ENCODE measurements at regions not wholly inside any gene's neighbourhood (a gene's known extent, or its start where the extent isn't known, plus 50 kb on each side); places are given as distances from the start of the nearest gene placed in this dataset.
"Not testable (repeated sequence)": the region's sequence is repeated elsewhere in the genome, so short reads cannot be mapped to it uniquely, and the experiment has no call there.

DNA sequence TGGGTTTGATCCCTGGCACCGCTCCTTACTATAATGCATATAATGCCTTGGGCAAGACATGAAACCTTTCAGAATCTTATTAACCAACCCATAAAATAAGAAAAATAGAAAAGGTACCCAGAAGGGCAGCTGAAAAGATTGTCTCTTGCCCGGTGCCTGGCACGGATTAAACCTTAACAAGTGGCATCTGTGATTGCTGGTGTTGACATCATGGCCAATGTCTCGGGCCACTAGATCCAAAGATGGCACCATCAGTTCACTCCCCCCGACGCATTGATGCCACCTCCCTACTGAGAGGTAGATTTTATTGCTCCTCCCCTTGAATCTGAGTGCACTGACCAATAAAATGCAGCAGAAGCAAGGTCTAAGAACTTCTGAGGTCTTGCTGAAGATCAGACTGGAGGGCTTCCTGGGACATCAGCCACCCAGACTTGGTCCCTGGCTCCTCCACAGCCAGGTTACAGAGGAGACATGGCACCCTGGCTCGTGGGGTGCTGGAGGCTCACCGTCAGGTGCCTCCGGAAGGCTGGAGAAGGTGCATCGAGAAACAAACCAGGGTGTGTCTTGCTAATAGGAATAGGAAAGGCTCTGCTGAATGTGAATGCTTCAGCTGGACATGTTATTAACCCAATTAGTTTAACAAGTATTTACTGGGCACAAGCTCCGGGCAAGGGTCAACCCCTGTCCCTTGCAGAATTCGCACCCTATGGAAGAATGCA lies 80.0 kb upstream of the COL5A1 start:
- DNase-seq = no peak

DNA sequence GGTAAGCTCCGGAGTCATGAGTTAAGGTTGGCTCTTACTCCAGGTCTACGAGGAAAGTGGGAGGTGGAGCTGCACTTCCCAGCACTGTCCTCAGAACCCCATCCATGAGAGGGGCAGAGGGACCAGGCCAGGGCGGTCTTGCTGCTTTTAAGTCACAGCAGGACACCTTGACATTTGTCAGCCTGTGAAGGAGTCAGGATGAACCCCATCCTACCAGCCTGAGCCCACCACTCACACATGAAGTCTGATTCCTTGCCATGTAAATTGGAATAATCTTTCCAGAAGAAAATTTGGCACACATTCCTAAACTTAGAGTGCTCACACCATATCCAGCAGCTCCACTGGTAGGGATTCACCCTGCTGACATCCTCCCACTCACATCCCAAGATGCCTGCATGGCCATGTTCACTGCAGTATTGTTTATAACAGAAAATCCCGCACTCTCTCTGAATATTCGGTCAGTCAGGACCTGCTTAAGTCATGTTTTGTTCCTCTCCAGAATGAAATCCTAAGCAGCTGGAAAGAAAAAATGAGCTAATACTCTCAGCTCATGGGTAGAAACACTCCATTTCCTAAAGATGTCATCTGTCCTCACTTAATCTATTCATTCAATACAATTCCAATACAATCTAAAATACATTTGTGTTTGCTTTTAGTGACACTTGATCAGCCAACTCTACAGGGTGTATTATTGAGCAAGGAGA lies 79.3 kb upstream of the COL5A1 start:
- no peak for DNase-seq

DNA sequence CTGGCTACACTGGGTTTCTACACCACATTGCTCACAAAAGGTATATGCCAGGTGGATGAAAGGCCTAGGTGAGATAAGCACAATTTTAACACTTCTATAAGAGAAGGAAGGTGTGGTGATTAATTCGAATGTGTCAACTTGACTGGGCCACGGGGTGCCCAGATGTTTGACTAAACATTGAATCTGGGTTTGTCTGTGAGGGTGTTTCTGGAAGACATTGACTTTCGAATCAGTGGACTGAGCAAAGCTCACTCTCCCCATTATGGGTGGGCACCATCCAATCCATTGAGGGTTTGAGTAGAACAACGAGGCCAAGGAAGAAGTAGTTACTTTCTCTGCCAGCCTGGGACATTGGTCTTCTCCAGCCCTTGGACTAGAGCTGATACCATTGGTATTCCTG lies 78.2 kb upstream of the COL5A1 start:
- no peak for DNase-seq

DNA sequence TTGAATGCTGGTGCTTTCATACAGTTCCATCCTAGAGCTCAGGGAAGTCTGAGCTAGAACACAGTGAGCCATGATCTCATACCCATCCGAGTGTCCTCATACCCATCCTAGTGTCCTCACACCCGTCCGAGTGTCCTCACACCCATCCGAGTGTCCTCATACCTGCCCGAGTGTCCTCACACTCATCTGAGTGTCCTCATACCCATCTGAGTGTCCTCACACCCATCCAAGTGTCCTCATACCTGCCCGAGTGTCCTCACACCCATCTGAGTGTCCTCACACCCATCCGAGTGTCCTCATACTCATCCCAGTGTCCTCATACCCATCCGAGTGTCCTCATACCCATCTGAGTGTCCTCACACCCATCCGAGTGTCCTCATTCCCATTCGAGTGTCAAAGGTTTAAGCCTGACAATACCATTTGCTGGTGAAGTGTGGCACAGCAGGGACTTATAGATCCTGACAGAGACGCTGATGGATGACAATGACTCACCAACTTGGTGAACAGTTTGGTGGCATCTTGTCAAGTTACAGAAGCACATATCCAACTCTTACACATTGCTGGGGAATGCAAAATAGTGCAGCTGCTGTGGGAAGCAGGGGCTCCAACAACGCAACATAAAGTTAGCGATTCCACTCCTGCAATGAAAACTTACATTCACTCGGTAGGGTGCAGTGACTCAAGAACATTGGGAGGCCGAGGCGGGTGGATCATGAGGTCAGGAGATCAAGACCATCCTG lies 77.0 kb upstream of the COL5A1 start:
- no peak for DNase-seq

DNA sequence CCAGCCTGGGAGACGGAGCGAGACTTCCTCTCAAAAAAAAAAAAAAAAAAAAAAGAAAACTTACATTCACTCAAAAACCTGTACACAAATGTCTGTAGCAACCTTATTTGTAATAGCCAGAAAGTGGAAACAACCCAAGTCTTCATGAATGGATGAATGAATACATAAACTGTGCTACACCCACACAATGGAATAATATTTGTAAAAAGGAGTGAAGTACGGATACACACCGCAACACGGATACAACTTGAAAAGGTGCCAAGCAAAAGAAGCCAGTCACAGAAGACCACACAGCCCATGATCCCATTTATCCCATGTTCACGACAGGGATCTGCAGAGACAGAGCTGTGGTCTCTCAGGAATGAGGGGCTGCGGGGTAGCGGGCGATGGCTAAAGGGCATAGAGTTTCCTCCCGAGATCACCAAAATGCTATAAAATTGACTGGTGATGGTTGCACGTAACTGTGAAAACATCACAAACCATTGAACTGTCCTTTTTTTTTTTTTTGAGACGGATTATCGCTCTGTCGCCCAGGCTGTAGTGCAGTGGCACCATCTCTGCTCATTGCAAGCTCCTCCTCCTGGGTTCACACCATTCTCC lies 76.2 kb upstream of the COL5A1 start:
- no peak for DNase-seq

DNA sequence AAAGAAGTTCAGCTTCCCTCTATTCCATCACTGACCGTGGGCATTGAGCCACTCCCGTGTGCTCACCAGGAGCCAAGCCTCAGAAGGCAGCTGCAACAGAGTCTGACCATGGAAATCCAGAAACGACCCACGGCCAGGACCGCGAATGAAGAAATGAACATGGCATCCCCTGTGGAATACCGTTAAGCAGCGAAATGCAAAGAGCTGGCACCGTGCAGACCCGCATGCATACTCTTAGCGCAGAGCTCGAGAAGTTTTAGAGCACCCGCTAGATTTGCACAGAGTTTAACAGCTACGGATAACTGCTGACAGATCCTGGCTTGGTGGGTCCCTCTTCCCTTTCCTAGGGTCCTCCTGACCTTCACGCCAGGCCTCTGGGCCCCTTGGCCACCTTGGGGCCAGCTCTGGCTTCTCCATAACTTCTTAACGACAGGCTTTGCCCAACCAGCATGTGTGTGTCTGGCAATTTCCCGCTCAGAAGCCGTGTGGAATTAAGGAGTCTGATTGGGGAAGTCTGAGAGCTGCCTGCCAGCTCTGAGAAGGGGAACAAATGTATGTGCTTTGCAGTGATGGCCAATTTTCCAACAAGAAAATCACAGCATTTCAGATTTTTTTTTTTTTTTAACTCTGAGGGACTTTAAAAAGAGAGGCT lies 75.3 kb upstream of the COL5A1 start:
- DNase-seq = no peak

DNA sequence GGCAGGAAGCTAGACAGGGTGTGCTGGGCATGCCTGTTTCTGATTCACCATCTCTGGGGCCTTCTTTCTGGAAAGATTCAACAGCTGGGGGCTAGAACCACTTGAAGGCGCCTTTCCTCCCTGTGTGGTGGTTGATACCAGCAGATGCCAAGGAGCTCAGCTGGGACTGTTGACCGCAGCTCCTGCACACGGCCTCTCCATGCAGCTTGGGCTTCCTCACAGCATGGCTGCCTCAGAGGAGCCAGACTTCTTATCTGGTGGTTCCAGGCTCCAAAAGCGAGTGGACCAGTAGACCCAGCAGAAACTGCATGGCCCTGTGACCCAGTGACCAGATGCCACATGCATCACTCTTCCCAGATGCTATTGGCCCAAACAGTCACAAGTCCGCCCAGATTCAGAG lies 74.7 kb upstream of the COL5A1 start:
- no peak for DNase-seq

DNA sequence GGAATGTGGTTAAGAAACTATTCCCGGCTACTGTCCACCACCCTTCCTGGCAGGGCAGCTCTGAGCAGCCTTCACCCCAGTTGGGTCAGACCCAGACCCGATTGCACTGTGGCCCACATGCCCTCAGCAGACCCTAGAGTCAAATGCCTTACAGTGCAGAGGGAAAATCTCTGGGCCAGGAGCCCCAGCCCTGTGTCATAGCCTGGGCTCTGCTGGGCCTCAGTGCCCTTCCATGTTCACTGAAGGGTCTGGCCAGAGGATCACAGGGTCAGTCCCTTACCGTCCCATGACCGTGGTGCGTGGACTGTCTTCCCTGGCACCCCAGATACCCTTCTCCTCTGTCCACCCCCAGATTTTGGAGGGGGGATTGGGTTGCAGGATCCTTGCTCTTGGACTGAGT lies 73.5 kb upstream of the COL5A1 start:
- no peak for DNase-seq

DNA sequence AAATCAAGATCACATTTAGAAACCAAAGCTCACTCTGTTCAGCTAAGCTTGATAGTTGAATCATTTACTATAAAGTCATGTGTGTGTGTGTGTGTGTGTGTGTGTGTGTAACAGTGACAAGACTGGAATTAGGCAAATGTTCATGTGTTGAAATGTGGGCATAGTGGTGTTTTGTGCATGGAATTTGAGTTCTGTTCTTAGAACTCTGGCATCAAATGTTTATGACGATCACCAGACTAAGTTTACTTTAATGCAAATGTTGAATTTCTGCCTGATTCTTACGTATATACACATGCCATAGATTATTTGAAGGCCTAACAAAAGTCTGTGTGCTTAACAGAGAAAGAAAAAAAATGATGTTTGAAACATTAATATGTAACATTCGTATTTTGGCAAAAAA lies 72.8 kb upstream of the COL5A1 start:
- no peak for DNase-seq

DNA sequence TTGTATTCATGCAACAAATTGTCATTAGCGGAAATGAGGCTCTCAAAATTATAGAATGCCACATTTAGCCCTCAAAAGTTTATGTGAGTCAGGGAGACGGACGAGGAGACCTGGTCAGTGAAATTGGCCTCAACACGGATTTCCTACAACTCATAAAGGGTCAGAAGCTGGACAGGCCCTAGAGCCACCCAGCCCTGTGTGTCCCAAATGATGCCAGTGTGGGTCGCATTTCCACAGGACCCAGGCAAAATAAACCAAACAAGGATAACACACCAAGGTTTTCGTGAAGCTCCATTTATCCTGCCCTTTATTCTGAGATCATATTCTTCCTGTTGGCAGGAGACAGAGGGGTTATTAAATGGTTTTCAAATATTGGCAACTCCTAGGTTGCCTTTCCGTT lies 72.0 kb upstream of the COL5A1 start:
- no peak for DNase-seq

DNA sequence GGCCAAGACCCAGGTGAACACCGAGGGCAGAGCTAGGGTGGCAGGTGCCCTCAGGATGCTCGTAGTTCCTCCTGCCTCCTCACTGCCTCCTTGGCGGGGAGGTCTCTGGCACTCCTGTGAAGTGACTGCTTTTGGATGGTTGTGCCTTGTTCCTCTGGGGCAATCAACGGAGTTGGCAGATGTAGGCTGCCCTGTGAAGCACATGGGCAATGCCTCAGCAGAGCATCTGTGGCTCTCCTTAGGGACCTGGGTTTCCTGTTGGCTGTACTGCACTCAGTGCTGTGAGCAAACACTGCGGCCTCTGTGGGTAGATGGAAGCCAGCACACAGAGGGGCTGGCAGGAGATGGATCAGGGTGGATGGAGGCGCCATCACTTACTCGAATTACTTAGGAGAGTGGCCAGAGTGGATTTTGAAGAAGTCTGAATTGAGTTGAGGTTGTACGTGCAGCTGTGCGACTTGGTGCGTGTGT lies 71.4 kb upstream of the COL5A1 start:
- DNase-seq = no peak

DNA sequence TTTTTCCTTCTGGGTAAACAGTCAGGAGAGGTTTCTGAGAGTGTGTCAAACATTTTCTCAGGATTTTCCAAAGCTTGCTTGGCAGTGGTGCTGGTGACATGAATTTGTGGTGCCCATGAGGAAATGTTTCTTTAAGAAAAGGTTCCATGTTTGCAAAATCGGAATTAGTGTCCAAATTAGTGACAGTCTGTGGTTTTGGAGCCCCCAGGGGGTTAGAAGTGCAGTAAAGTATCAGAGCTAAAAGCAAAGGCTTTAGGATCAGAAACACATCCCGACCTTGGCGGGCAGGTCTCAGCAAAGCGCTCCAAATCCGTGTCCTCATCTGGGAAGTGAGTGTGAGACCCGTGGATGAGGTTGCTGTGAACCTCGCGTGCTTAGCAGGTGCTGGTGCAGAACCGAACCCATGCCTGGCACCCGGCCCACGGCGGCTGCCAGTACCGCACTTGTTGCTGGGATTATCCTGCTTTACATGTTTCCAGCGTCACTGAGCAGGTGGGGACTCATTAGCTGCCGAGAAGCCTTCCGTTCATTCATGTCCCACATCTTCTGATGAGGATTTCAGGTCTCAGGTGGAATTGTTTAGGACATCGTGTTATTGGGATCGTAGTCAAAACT lies 70.8 kb upstream of the COL5A1 start:
- no peak for DNase-seq

DNA sequence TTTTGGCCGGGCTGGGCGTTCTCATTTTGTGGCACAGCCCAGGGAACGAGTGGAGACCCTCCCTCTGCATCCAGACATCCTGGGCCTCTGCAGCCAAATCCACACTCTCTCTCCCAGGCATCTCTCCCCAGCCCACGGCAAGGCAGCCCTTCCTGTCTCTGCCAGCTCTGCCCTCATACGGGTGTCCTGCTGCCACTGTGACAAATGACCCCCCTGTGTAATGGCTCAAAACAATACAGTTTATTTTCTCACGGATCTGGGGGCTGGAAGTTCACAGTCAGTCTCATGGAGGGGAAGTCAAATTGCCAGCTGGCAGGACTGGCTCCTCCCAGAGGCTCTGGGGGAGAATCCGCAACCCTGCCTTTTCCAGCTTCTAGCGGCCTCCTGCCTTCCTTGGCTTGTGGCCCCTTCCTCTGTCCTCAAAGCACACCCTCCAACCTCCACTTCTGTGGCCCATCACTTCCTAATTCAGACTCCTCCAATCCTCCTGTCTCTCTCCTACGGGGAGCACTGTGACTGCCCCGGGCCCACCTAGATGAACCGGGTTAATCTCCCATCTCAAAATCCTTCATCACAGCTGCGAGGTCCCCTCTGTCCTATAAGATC lies 70.2 kb upstream of the COL5A1 start:
- no peak for DNase-seq

DNA sequence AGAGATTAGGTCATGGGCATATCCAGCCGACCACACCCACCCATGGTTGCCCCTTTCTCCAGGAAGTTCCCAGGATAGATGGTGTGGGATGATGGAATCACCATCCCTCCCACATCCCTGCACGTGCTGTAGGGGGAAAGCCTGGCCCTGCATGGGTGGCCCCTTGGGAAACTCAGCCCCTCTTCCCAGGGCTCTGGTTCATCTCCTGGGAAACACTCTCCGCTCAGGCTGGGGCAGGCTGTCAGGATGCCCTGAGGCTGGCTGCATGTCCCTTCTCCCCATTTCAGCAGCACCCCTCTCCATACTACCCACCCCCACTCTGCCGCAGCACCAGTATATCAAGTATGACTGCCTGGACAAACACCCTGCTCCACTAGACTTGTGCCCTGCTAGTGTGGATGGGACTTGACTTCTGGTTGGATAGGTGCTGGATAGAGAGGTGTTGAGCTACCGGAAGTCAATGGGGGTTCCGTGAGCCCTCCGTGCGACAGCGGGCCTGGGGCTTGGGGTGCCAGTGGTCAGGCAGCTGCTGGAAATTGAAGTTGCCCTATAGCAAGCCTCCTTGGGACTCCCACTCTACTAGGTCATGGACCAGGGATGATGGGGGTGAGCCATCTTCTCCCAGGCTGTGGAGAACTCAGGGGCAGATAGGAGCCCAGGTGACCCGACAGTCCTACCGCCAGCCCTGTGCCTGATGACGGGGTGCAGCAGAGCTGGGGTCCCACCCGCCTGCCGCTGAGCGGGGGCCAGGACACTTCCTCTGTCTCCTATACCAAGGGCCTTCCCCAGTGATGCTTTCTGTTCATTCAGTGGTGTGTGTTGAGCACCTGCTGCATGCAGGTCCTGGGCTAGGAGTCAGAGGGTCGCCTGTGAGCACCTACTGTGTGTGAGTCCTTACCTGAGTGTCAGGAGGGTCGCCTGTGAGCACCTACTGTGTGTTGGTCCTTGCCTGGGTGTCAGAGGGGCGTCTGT lies 69.4 kb upstream of the COL5A1 start:
- no peak for DNase-seq

DNA sequence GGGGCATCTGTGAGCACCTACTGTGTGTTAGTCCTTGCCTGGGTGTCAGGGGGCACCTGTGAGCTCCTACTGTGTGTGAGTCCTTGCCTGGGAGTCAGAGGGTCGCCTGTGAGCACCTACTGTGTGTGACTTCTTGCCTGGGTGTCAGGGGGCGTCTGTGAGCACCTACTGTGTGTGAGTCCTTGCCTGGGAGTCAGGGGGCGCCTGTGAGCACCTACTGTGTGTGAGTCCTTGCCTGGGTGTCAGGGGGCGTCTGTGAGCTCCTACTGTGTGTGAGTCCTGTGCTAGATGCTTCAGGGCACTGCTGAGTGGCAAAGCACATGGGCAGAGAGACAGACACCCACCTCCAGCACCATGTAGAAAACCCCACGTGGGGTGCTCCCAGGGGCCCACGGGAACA lies 66.9 kb upstream of the COL5A1 start:
- DNase-seq = not testable (repeated sequence)

DNA sequence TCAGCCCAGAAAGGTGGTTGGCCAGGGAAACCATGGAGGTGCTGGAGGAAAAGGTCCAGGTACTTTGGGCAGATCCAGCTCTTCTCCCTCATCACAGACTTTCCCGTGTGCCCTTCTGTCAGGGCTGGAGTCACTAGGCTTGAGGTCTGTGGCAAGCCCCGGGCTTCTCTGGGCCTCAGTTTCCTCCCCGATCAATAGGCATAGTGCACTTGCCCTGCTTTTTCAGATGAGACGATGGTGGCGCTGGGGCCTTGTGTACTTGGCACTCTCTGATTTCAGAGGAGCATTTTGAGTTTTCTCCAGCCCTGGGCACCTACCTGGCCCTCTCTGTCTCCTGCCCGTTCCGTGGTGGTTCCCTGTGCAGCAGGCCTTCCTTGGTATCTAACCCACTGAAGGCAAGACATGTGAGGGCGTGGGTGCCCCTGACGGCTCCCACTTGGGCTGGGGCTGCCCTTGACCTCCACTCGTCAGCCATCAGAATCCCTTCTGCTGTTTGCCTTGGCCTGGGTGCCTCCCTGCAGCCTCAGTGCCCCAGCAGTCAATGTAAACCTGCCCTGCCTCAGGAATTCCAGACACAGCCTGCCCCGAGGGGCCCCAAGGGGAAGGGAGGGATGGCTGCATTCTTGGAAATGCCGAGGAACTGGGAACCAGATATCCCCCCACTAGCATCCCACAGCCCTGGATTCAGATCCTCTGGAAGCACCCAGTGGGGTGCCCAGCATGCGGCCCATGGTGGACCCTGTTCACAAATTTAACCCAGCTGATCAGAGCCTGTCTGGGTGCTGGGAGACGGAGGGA lies 66.3 kb upstream of the COL5A1 start:
- DNase-seq = no peak

DNA sequence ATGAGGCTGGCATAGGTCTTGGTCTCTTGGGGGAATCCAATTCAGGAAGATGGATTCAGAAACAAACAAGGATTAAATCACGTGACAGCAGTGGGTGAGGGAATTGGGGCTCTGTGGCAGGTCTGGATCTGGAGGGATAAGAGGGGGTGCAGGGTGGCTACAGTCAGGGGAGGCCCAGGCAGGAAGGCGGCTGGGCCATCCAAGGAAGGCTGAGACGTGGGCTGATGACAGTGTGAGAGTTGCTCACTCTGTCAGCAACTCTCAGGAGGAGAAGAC lies 65.8 kb upstream of the COL5A1 start:
- DNase-seq = no peak

DNA sequence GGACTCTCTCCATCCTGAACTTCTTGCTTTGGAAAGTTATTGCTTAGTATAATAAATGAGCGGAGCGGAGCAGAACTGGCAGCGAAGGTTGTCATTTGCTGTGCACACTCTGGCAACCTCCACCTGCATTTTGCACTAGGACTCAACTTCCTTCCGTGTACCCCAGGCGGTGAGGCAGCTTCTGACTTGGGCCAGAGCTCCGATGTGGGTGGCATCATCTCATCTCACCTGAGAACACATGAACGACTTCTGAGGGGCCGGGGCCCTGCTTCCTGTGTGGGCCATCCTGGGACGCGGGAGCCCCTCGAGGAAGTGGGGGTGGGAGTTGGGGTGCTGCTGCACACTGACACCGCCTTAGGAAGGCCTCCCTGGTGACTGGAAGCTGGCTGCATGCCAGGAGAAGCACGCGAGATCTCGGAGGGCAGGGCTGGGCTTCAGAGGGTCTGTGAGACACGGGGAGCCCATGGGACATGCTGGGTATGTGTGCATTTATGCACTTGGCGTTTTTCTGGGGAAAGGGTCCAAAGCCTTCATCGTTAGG lies 56.5 kb upstream of the COL5A1 start:
- DNase-seq = no peak
